ENCODE measurements at regions not wholly inside any gene's neighbourhood (a gene's known extent, or its start where the extent isn't known, plus 50 kb on each side); places are given as distances from the start of the nearest gene placed in this dataset.

DNA sequence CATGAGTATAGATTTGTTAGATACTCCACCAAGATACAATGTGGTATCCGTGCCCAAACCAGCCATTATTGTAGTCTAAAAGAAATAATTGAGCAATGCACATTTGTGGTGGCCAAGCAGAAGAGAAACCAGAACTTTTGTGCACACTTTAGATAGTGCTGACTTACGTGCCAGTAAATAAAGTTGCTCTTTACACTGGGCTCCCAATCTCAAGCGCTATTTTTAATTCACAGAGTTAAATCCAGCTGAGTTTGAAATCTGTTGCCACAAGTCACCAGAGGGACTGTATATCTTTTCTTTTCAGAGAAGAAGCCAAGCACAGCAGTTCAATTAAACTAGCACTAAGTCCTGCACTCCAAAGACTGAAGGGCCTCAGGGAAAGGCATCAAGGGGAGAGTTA is 680.4 kb downstream of the TDRD15 start:
- no TSS peak for BruUV-seq (replicated peaks)
- CTCF ChIA-PET, result no interaction called here

DNA sequence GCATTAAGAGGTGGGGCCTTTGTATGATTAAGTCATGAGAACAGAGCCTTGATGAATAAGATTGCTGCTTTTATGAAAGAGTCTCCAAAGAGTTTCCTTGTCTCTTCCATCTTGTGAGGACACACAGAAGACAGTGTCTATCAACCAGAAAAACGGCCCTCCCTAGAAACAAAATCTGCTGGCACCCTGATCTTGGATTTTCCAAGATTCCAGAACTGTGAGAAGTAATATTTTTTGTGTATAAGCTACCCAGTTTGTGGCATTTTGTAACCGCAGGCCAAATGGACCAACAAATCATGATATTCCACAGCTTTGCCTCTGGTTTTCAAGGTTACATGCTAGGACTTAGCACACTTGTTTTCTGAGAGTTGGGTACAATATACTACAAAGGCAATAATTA is 687.8 kb downstream of the TDRD15 start:
- ChIA-PET POLR2A (no interaction called here), CTCF (no interaction called here)
- no peaks in the 10 kb centered on the region for H3K36me3 ChIP-seq (ENCODE audit: control insufficient read depth, insufficient read depth, low read length)
- no peak overlapping the region for H3K27ac ChIP-seq (ENCODE audit: low read length)
- H3K27me3 ChIP-seq (ENCODE audit: control insufficient read depth, insufficient read depth, low read length), result no peaks in the 10 kb centered on the region
- no peaks in the 10 kb centered on the region for H3K9me3 ChIP-seq (ENCODE audit: control insufficient read depth, insufficient read depth, low read depth, low read length)
- no peak for TF ChIP-seq POLR2AphosphoS5 (IDR thresholded peaks at IDR 0.05; ENCODE audit: low read depth, low read length)
- TF ChIP-seq, protein P1, sequence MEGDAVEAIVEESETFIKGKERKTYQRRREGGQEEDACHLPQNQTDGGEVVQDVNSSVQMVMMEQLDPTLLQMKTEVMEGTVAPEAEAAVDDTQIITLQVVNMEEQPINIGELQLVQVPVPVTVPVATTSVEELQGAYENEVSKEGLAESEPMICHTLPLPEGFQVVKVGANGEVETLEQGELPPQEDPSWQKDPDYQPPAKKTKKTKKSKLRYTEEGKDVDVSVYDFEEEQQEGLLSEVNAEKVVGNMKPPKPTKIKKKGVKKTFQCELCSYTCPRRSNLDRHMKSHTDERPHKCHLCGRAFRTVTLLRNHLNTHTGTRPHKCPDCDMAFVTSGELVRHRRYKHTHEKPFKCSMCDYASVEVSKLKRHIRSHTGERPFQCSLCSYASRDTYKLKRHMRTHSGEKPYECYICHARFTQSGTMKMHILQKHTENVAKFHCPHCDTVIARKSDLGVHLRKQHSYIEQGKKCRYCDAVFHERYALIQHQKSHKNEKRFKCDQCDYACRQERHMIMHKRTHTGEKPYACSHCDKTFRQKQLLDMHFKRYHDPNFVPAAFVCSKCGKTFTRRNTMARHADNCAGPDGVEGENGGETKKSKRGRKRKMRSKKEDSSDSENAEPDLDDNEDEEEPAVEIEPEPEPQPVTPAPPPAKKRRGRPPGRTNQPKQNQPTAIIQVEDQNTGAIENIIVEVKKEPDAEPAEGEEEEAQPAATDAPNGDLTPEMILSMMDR (IDR thresholded peaks at IDR 0.05), result no peak
- TF ChIP-seq REST (IDR thresholded peaks at IDR 0.05; ENCODE audit: insufficient read depth in 1 of 2, low read depth in 2 of 2, low read length in 1 of 2), result no peak
- no peak for TF ChIP-seq SIN3A (IDR thresholded peaks at IDR 0.05; ENCODE audit: borderline replicate concordance, insufficient read depth, low read depth, low read length)
- TF ChIP-seq TCF7L2 (IDR thresholded peaks at IDR 0.05; ENCODE audit: low read depth, low read length), result no peak
- no peaks in the 10 kb centered on the region for H3K4me1 ChIP-seq (ENCODE audit: control insufficient read depth, insufficient read depth, low read length)
- intact Hi-C loops (cut with micrococcal nuclease; ENCODE audit: unreplicated experiment) (no loop called here), in situ Hi-C loops (cut with HindIII; ENCODE audit: low pct_unique_long_range_greater_than_20kb, low sequenced_read_pairs) (no loop called here)
- DNase-seq (ENCODE audit: low read depth, low spot score) (no peak), ATAC-seq (no peak)
- BruUV-seq (replicated peaks), result no TSS peak
- H3K4me3 ChIP-seq (ENCODE audit: low read depth in 2 of 2, low read length in 2 of 2), result no peak overlapping the region

More for the DNA sequence above, 680.4 kb downstream of the TDRD15 start:
- TF ChIP-seq TCF7L2 (IDR thresholded peaks at IDR 0.05; ENCODE audit: low read depth, low read length), result no peak
- TF ChIP-seq REST (IDR thresholded peaks at IDR 0.05; ENCODE audit: insufficient read depth in 1 of 2, low read depth in 2 of 2, low read length in 1 of 2), result no peak
- TF ChIP-seq SIN3A (IDR thresholded peaks at IDR 0.05; ENCODE audit: borderline replicate concordance, insufficient read depth, low read depth, low read length), result no peak
- no peak for TF ChIP-seq POLR2AphosphoS5 (IDR thresholded peaks at IDR 0.05; ENCODE audit: low read depth, low read length)
- TF ChIP-seq, protein P1 (IDR thresholded peaks at IDR 0.05), result no peak
- Histone ChIP-seq H3K27ac (ENCODE audit: low read length) (no peak overlapping the region), H3K27me3 (ENCODE audit: control insufficient read depth, insufficient read depth, low read length) (no peaks in the 10 kb centered on the region), H3K4me3 (ENCODE audit: low read depth in 2 of 2, low read length in 2 of 2) (no peak overlapping the region), H3K4me1 (ENCODE audit: control insufficient read depth, insufficient read depth, low read length) (no peaks in the 10 kb centered on the region), H3K36me3 (ENCODE audit: control insufficient read depth, insufficient read depth, low read length) (no peaks in the 10 kb centered on the region), H3K9me3 (ENCODE audit: control insufficient read depth, insufficient read depth, low read depth, low read length) (no peaks in the 10 kb centered on the region)
- in situ Hi-C loops (cut with HindIII; ENCODE audit: low pct_unique_long_range_greater_than_20kb, low sequenced_read_pairs), result no loop called here
- intact Hi-C loops (cut with micrococcal nuclease; ENCODE audit: unreplicated experiment), result no loop called here
- ATAC-seq (no peak), DNase-seq (ENCODE audit: low read depth, low spot score) (no peak)
- POLR2A ChIA-PET, result no interaction called here

All from Panc1 (cell line).